GM18519 (cell line): ENCODE measurements at regions not wholly inside any gene's neighbourhood (a gene's known extent, or its start where the extent isn't known, plus 50 kb on each side); places are given as distances from the start of the nearest gene placed in this dataset.

Experiments used
- ATAC-seq: cut with Tn5 transposase; IDR thresholded peaks from one replicate; pipeline ENCODE4 v1.9.1; 2021; ENCODE audit warnings: mild to moderate bottlenecking, moderate library complexity; ENCODE audit not compliant: unreplicated experiment, low FRiP score

DNA sequence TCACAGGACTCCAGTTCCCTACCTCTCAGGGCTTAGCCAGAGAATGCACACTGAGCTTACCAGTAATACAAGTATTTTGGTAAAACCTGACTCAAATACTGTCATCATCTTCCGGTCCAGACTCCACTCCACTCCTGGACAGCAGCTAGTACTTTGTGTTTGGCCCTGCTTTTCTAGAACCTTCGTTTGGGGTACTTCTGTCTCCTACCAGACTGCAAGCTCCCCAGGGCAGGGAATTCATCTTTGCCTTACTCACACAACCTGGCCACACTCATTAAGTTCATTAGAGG lies 108.9 kb upstream of the CDC42EP3 start:
- no peak for ATAC-seq

DNA sequence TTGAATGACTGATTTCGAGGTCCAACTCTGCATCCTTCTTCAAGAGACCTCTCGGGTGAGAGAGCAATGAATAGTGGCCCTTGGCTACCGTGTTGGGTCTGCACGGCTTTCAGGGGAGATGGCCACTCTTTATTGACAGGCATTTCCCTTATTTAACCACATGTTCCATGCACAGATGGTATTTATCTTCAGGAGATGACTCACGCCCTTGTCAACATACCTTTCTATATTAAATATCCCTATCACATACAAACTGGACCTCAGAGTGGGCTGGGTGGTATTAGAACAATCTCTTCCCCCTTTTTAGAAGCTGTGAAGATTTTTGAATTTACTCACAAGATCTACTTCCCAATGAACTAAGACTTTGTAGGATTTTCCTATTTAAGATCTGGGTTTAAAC lies 109.6 kb upstream of the CDC42EP3 start:
- no peak for ATAC-seq

DNA sequence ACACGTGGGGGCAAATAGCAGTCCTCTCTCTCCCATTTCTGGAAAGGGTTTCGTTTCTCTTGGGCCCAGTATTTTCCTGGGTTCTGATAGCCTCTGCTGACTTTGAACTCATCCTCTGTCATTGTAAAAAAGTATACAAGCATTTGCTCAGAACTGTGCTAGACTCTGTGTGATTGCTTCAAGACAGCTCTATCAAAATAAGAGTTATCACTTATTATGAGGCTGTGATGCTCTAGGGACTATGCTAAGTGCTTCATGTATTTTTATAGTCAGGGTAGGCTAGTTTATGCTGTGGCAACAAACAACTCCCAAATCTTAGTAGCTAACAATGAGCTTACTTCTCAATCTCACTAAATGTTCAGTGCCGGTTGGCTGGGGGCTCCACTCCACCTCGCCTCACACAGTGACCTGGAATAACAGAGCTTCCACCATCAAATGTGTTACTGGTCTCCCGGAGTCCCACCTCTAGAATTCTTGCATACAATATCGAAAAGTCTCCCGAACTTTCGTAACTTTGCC lies 110.8 kb upstream of the CDC42EP3 start:
- no peak for ATAC-seq

DNA sequence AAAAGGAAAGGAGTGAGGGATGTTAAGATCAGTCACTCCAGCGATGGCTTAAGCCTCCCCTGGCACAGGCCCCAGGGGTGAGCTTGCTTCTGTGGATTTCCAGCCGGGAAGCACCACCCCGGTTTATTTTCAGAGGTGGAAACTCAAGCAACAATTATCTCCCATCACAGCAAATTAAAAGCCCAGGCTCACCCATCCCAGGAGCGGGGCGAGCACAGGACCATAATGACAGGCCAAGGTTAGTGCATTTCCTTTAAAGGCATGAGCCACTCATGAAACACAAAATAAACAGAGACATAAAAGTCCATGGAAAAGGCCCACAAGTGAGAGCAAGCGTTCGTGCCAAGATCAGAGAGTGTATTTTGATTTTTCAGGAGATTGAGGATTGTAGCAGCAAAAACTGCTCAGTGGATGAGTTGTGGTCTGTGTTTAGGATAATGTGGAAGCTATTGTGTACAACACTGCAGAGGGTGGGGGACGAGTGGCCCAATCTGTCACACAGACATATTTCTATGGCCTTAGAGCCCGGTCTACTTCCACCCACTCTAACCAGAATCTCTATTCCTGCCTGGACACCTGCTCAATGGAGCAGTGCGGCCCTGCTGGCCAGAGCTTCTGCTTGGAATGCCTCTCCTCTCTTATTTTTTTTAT lies 111.4 kb upstream of the CDC42EP3 start:
- ATAC-seq: no peak

DNA sequence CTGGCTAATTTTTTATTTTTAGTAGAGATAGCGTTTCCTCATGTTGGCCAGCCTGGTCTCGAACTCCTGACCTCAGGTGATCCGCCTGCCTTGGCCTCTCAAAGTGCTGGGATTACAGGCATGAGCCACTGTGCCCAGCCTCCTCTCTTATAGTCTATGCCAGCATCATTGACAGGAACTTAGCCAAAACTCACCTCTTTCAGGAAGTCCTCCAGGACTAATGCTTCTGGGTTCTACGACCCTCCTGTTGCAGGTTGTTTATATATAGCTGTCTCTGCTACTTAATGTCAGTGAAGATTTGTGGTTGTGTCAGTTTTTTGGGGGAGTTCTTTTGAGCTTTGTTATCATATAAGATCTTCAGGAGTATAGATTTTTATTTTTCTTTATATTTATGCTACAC lies 112.1 kb upstream of the CDC42EP3 start:
- ATAC-seq: no peak

DNA sequence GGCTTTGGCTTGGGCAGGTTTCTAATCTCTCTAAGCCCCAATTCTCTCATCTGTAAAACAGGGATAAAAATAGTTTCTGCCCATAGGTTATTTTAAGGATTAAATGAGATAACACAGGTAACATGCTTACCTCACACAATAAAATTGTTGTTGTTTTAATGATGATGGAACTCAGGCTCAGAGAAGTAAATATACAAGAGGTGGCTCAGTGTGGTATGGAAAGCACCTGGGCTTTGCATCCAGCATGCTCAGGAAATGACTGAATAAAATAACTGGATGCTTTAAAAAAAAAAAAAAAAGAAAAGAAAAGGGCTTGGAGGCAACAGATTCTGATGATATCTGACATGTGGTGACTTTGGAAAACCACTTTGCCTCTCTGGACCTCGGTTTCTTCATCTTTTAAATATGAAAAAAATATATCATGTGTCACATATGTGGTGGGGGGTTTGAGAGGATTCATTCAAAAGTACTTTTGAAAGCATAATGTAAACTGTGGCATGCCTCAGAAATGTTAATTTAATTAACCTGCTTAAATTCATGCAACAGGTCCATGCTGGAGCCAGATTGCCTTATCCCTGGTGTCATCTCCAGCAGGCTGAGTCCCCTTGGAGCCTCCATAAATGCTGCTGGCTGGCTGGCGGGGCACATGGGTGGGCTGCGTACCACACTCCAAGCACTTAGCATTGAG lies 112.8 kb upstream of the CDC42EP3 start:
- ATAC-seq: no peak

DNA sequence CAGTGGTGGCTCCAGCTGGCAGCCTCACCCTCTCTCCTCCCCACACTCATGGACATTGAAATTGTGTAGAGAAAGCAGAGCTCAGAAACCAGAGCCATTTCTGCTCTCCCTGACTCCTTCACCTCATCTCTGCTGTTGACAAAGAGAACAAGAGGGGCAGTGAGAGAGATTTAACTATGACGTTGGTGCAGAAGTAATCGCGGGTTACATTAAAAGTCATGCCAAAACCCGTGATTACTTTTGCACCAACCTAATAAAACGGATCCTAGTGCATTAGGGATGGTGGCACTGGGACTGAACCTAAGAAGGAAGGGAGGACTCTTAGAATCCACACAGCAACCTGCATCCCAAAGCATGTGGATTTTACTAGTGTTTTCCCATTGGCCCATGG lies 113.3 kb upstream of the CDC42EP3 start:
- no peak for ATAC-seq

DNA sequence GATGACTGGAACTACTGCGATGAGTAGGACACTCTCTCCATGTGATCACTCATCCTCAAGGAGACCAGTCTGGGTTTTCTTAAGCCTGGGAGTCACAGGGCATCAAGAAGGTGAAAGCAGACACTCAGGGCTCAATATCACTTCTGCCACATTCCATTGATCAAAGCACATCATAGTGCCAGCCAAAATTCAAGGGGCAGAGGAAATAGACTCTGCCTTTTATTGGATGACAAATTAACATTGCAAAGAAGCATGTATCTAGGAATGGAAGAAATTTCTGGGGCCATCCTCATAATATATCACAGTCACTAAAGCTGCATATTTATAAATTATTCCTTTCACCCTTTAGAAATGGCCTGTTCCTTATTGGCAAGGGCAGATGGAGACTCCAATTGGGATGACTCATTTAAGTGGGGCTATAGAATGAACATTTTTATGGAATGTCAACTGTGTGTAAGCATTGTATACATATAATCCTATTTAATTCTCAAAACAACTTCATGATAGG lies 114.8 kb upstream of the CDC42EP3 start:
- no peak for ATAC-seq

DNA sequence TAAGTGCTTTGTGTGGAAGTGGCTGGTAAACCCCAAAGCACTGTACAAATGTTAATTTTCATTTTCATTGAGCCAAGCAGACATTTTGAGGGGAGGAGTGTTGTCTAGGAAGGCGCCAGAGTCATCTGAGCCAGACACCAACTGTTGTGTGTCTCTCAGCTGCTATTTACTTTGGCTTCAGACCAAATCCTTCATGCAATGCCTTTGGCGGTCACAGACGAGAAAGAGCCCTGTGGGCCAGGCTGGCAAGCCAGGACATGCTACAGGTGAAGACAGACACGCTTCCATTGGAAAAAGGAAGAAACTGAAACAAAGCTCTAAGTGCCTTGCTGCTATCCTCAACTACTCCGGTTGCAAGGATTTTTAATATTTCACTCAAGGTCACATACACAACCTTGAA lies 115.4 kb upstream of the CDC42EP3 start:
- ATAC-seq: no peak

DNA sequence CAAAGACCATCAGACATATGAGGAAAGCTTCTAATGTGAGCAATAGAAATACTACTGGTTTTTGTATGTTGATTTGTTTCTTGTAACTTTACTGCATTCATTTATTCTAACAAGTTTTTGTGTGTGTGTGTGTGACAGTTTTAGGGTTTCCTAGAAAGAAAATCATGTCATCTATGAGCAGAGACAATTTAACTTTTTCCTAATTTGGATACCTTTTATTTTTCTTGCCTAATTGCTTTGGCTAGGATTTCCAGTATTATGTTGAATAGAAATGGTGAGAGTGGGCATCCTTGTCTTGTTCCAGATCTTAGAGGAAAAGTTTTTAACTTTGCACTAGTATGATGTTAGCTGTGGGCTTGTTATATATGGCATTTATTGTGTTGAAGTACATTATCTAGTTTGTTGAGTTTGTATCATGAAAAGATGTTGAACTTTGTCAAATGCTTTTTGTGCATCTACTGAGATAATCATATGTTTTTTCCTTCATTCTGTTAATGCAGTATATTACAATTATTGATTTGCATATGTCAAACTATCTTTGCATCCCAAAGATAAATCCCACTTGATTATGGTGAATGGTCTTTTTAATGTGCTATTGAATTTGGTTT lies 117.3 kb upstream of the CDC42EP3 start:
- ATAC-seq: no peak

DNA sequence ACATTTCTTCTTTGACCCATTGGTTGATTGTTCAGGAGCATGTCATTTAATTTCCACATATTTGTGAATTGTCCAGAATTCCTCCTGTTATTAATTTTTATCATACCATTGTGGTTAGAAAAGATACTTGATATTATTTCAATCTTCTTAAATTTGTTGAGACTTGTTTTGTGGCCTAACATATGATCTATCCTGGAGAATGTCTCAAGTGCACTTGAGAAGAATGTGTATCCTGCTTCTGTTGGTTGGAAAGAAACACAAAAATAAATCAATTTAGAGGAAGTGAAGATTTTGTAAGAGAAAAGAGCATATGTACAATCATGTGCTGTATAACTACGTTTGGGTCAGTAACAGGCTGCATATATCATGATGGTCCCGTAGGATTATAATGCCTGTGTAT lies 118.6 kb upstream of the CDC42EP3 start:
- ATAC-seq: no peak

DNA sequence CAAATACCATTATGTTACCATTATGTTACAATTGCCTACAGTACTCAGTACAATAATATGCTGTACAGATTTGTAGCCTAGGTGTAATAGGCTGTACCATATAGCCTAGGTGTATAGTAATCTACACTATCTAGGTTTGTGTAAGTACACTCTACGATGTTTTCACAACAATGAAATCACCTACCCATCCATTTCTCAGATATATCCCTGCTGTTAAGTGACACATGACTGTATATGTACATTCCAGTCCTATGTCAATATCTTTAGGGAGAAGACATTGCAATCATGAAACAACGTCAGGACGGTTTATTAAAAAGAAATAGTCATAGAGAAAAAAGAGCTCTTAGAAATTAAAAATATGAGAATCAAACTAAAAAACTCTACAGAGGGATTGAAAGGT lies 119.0 kb upstream of the CDC42EP3 start:
- ATAC-seq: no peak

DNA sequence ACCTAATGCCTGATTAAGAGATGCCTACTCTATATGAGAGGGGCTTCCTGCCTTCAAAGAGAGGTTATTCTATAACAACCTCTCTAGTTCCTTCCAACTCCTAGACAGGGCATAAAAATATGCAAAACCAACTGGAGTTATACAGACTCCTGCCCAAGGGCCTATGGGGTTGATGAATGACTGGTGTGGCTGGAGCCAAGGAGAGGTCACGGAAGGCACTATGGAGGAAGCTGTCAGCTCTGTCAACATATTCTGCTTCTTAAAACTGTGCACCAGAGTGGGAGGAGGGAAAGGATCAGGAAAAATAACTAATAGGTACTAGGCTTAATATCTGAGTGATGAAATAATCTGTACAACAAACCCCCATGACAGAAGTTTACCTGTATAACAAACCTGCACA lies 120.9 kb upstream of the CDC42EP3 start:
- no peak for ATAC-seq

DNA sequence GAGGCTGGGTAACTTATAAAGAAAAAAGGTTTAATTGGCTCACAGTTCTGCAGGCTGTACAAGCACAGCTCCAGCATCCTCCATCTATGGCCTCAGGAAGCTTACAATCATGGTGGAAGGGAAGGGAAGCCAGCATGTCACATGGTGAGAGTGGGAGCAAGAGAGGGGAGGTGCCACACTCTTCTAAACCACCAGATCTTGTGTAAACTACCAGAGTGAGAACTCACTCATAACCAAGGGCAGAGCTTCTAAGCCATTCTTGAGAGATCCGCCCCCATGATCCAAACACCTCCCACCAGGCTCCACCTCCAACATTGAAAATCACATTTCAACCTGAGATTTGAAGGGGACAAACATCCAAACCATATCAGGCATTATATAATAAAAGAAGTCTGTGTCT lies 121.6 kb upstream of the CDC42EP3 start:
- ATAC-seq: no peak

DNA sequence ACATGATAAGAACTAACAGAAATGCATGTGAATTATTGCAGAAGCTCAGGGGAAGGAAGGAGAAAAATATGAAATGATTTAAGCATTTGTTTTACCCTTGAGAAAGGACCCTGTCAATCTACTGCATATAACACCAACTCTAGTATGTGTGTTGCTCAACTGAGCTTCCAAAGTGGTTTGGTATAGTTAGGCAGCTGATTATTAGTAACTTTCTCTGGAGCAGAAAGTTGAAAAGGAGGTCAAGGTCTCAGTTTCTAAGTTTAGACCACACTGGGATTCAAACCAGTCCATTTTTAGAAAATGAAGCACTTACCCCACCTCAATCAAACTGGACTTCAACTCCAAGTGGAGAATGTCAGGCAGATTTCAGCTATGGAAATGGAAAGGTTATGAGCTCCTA lies 123.3 kb upstream of the CDC42EP3 start:
- no peak for ATAC-seq

DNA sequence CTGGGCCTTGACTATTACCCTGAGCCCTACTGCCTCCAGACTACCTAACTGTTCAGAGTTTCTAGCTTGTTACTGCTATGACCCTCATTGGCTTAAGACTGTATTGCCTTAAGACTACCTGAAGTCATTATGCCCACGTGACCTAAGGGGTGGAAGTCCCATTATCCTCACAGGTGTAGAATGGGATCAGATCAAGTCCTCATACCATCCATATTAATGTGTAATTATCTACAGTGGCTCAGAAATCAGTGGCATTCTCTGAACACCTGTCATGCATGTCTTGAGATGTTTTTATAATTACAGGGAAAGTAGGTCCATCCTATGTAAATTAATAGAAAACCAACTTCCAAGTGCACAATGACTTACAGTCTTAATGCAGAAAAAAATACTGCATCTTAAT lies 124.0 kb upstream of the CDC42EP3 start:
- no peak for ATAC-seq

DNA sequence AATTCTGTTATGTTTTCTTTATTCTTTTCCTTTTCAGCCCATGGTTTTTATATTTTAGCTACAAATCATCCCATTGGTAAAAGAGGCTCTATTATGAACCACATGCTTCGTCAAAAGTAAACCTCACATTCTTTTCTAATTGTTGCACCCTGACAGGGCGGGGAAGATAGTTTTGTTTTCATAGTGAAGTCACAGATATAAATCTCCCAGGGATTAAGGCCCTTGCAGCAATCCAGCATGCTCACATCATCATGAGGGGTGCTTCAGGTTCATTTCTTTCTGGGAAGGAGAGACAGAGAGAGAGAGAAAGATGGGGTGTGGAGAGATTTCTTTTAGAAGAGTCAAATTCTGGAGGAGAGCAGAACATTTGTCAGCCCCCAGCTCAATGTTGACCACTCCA lies 124.5 kb upstream of the CDC42EP3 start:
- ATAC-seq: no peak

DNA sequence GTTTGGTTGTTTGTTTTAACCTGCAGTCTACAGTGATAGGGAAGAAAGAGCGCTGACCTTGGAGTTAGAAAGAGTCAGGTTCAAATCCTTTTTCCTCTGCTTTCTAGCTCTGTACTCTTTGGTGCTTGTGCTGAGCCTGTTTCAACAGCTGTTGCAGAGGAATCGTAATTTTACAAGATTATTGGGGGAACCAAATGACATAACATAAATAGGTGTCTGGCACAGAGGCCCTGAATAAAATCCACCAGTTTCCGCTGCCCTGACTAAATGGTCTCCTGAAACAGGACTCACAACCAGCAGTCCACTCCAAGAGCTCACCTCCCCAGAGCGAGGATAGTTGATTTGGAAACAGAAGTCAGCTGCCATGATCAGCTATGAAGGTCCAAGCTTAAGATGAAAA lies 125.0 kb upstream of the CDC42EP3 start:
- no peak for ATAC-seq

DNA sequence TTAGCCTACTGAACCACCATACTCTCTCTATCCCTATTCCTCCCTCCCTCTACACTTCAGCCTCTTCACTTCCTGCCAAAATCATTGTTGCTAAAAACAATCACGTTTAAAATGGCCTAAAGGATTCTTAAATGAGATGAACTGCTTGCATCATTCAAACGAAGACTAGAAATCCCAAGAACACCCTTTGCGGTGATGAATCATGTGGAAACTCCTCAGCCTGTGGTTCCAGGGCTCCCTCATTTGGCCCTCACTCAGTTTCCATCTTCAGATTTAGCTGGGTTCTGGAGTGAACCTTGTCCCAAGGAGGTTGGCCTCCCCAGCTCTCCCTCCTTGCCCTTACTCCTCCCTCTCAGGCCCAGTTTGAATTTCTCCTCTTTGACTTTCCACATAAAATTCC lies 125.6 kb upstream of the CDC42EP3 start:
- ATAC-seq: no peak

DNA sequence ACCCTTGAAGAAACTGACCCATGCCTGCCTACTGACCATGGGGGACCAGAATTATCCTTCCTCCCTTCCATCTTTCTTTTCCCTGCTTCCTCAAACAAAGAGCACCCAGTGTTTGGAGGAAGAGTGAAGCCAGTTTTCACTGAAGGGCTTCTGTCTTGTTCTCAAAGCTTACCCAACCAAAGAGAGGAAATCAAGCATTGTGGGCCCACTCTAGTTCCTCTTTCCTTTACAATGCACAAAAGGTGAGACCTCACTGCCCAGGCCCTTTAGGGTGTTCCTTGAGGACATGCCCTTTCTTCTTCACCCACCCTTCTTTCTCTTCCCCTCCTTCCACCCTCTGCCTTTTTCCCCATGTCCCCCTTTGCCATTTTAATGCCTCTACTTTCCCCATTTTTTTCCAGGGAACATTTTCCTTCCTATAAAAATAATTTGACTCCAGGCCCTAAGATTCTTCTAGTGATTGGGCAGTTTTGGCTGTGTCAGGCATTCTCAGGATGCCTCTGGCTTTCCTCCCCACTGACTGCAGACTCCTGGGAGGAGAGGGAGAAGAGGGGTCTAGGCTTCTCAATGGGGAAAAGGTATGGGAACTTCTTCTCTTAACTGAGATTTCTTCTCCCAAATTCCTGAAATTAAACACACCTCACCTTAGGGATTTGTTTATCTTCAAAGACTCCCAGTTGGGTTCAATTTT lies 126.6 kb upstream of the RMDN2 start:
- no peak for ATAC-seq

DNA sequence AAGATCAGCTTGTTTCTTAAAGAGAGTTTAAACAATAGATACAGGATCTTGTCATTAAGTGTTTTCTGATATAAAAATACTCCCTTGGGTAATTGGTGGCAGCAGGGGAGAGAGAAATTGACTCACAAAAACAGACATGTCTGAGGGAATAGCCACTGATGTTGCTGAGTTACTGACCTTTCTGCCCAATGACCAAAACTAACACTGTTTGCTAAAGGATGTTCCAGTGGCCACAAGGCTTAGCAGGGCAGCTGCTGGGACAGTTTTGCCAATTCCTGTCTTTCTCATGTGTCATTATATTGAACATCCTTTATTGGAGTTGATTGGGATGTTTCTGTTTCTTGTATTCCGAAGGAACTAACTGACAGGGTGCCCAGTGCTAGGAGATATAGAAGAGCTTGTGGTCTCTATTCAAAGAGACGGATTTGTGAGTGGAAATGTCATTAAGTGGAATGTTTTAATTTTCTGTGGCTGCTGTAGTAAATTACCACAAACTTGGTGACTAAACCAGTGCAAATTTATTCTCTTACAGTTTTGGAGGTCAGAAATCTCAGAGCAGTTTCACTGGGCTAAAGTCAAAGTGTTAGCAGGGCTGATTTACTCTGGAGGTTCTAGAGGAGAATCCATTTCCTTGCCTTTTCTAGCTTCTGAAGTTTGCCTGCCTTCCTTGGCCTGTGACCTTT lies 124.8 kb upstream of the RMDN2 start:
- ATAC-seq: no peak
